GM21528 (cell line): ENCODE measurements at regions not wholly inside any gene's neighbourhood (a gene's known extent, or its start where the extent isn't known, plus 50 kb on each side); places are given as distances from the start of the nearest gene placed in this dataset.

Experiments used
- ATAC-seq: cut with Tn5 transposase; IDR thresholded peaks from one replicate; pipeline ENCODE4 v1.9.1; 2021; ENCODE audit warnings: mild to moderate bottlenecking, moderate library complexity; ENCODE audit not compliant: unreplicated experiment, low FRiP score

DNA sequence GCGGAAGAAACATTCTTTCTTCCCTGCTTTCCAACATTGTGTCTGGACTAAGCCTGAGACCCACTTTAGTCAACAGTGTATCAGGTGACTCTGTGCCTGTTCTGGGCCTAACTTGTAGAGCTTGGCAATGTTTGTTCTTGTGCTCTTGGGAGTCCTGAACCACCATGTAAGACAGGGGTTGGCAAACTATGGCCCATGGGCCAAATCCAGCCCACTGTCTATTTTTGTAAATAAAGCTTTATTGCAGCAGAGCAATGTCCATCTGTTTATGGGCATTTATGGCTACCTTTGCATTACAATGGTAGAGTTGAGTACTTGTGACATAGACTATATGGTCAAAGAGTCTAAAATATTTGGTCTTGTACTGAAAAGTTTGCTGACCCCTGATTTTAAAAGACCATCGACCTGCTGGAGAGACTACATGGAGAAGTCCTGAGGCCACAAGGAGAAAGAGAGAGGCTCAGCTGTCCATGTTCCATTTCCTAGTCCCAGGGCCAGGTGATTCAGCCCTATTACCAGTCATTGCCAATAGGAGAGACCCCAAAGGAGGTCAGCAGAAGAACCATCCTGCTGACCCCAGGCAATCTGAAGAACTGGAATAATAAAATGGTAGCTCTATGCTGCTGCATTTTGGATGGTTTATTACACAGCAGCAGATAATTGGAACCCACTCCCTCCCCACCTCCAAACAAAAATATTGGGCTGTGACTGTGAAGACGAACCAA lies 211.3 kb downstream of the AUH start:
- no peak for ATAC-seq

DNA sequence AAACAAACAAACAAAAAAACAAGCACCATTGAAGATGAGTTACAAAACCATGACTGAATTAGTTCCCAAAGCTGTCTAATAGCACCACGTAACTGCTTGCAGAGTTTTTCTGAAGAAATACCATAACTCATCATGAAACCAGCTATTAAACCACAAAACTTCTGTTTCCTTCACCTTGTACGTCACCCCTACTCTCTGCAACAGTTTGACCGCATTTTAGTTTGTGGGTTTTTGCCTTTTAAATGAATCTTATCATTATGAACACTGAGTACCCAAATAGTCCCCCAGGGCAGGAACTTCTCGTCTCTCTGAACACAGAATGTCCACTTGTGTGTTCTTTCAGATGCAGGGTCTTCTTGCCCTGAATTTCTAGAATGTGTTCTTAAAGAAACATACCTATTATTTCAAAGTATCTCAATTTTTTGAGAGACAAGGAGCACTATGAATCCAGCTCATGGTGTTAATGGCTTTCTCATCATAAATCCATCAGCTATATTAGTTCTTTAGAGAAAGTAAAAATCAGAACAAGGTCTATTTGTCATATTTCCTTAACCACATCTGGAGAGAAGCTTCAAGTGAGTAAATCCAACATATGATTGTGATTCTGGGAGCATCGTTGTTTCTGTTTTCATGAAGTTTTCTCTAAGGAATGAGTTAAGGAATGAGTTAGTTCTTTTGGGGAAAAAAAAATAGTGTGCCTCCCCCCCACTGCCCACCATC lies 210.6 kb downstream of the AUH start:
- ATAC-seq: peak; percentile 84

DNA sequence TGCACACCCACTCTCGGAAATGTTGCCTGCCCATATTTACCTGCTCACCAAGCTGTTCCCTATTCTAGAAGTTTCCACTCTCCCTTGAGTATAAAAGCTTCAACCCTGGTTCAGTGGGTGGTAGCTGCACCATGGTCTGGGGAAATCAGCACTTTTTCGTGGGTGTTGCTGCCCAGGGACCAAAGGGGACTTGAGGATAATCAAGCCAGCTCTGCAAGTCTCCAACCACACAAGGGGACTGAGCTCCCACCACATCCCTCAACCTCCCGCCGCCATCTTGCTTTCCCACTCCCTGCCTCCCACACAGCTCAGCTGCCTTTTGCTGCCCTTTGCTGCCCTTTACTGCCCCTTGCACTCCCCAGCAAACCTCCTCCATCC lies 210.0 kb downstream of the AUH start:
- ATAC-seq: no peak

DNA sequence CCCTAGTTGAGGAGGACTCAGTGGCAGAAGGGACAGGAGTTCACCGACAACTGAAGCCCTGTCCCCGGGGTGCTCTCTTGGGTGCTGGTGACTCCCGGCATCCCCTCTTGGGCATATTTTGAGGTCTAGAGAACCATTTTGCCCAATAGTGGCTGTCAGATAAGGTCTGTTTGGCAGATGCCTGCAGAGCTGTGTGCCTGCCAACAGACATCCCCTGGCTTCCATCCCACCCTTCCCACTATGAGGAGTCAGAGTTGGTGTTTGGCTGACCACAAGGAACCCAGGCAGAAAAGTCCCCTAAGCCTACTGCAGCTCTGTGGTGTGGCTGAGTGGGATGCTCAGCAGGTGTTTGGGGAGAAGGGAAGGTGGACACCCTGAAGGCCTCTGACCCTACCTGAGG lies 207.0 kb downstream of the AUH start:
- no peak for ATAC-seq

DNA sequence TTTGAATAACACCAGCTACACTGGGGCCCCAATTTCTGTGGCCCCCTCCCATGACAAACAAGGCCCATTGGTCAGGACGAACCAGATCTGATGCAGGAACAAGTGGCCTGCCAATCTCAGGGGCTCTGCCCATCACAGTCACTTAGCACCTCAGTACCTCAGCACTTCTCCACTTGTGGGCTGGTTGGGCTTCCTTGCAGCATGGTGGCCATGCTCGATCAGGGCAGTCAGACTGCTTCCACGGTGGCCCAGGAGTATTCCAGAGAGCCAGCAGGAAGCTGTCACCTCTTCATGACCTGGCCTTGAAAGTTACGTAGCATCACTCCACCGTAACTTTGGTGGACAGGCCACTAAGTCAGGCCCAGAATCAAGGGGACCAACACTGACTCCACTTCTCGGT lies 206.5 kb downstream of the AUH start:
- ATAC-seq: no peak

DNA sequence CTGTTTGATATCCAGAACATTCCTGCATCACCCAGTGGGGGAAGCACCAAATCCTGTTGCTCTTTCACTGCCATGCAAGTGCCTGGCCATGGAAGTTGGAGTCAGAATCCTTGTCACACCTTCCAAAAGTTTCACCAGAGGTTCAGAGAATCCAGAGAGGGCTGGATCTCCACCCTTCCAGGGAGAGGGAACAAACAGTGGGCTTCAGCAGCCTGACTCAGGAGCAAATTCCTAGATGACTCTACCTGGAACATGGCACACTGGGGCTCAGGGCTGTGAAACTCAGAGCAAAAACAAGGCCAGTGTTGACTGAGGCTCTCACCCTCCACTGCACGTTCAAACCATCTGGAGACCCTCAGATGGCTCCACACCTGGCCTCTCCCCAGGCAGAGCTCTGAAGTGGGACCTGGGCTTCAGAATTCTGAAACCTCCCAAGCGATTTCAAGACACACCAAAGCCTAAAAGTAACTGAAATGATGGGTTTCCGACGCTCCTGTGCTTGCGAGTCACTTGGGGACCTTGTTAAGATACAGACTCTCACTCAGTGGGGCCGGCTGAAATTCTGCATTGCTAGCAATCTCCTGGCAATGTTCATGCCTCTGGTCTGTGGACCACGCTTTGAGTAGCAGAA lies 205.9 kb downstream of the AUH start:
- ATAC-seq: no peak

DNA sequence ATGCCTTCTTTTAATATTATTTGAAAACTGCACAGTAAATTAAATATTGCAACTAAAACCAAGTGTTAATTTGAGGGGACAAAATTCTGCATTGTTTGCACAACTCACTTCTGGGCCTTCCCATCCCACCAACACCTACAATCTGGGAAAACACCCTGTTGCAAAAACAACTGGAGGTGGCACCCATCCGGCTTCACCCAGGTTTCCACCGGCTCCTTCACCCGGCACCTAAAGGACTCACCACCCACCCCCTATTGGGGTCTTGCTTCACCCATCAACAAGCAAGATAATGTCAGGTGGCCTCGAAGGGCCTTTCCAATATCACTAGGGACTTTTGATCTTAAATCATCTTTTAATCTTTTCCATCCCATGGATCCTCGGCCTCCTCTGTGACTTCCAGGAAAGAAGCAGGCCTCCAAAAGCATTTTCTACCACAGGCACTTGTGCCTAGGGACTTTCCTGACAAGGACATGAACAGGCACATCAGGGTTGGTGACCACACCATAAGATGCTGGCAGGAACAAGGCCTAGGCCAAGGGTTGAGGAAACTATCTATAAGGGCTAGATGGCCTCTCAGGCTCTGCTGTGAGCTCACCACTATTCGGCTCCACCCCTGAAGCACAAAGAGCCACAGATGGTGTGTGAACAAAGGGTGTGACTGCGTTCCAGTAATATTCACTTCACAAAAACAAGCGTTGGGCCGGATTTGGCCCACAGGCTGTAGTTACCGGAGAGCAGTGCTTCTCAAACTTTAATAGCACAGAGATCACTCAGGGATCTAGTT lies 205.1 kb downstream of the AUH start:
- no peak for ATAC-seq

DNA sequence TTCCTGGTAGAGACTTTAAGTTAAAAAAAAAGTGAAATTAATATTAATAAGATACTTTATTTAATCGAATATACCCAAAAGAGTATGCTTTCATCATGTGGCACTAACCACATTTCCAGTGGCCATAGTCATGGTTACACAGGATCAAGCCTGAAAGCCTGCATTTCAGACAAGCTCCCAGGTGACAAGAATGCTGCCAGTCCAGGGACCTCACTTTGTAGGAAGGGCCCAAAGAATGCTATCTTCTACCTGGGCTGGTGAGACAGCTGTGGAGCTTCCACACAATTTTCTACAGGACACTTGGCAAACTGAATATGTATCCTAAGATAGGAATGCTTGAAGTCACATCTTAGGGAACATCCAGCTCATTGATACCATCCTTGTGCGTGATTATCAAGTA lies 203.8 kb downstream of the AUH start:
- ATAC-seq: no peak

DNA sequence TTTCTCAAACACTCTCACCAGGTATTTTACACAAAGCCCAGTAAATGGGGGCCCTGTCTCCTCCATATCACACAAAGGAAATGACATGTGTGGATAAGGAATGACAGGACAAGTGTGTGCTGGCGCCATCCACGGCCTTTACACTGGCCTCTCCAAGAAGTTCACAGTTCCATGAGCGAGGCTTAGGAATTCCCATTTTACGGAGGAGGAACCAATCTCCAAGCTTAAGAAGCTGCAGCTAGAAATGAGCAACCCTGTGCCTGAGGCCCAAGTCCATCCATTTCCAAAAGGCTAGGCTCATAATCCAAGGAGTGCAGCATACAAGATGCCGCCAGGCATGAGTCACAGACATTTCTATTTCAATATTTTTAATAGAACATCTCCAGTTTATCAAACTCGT lies 203.4 kb downstream of the AUH start:
- ATAC-seq: no peak

DNA sequence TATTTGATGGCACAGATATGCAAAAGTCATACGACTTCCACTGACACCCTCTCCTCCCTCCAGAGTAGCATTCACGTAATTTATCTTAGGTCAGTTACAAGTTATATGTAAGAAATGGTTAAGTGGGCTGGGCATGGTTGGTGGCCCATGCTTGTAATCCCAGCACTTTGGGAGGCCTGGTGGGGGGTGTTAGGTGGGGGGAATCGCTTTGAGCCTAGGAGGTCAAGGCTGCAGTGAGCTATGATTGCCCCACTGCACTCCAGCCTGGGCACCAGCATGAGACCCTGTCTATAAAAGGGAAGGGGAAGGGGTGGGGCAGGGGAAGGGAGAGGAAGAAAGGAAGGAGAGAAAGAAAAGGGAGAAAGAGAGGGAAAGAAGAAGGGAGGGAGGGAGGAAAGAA lies 202.8 kb downstream of the AUH start:
- ATAC-seq: no peak

DNA sequence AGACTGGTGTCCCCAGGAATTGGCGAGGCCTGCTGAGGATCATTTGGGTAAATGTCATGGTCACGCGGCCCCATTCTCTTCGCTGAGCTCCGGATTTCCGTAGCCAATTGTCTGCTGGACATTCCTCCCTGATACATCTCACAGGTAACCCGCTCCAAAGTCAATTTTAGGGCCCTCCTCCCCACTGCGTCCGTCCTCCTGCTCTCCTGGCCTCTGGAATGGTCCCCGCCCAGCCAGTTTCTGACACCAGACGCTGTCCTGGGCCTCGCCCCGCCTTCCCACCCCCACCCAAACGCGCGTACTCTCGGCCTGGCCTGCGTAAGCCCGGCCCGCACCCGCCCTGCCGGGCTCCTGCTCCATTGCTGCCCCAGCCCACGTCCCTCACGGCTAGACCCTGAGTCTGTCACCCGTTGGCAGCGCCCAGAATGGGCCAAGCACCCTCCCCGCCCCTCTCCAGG lies 202.0 kb downstream of the AUH start:
- no peak for ATAC-seq

DNA sequence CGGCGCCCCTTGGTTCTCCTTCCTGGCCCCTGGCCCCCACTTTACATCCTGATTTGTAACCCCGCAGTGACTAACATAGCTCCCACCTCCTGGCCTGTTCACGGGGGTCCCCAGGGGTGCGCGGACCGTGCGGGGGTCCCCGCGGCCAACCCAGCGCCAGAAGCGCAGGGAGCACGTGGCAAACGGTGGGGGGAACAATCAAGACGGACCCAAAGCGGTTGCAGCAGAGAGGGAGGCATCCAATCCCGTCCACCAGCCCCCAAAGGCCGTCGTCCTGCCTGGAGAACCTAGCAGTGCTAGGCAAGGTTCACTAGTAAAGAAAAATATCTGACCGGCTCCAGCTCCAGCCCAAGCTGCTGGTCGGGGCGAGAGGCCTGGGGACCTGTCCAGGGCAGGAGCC lies 201.5 kb downstream of the AUH start:
- no peak for ATAC-seq

DNA sequence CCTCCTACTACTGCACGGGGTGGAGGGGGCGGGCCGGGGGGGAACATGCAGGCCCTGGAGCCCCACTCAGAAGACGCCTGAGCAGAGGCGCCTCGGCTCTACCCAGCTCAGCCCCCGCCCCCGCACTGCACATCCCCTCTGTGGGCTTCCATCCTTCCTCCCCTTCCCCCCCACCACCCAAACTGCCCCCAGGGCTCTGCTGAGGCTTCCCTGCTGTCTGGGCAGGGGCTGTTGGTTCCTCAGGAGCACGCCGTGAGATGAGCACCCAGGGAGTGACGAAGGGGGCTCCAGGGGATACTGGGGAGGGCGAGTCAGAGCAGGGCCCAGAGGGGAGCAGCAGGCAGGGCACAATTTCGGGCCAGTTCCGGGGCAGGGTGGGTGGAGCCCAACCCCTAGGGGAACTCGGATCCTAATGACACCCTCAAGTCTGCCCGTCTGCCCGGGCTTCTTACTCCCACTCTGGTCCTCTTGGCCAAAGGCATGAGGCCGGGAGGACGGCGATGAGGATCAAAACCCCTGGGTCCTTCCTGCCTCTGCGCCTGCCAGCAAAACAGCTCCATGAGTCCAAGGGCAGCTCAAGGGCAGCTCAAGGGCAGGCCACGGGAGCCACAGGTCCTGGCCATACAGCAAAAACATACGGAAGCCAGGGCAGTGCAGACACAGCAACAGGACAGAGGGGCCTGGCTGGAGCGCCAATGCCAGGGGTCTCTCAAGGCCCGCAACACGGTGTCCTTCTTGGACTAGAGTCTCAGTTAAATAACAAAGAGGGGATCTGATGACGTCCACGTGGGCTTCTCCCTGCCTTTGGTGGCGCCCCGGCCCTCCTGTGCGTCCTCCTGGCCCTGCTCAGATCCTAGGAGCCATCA lies 200.9 kb downstream of the AUH start:
- no peak for ATAC-seq

DNA sequence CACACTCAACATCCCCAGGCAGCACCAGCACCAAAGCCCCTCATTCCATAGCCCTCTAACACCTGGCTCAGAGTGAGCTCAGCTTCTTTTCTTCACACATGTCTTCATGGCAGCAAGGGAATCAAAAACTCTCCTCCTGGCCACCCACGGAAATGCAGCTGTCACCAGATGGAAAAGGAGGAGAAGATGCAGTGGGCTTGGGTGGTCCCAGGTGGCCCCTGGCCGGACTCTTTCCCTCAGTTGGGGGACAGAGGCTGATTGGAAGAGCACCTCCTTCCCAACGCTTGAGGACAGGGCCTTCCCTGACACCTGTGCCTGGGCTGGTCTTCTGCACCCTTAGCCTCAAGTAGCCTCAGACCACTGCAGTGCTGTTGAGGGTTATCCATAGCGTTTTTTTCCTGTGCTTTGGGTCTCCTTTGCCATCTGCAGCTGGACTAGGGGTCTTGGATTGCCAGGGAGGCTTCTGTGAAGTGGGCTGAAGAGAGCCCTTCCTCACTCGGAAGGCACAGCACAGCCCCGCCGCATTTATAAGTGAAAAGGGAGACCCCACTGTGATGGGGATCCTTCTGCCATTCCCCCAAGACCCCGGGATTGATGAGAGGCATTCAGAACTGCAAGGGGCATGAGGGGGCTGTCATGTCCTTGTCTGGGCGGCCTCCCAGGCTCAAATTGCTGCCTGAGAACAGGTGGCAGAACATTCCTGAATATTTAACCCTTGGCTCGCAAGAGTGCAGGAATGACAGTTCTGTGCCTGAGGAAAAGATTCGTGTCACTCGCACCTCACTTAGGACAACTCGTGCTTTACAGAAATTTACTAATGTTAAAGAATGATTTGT lies 200.0 kb downstream of the AUH start:
- no peak for ATAC-seq

DNA sequence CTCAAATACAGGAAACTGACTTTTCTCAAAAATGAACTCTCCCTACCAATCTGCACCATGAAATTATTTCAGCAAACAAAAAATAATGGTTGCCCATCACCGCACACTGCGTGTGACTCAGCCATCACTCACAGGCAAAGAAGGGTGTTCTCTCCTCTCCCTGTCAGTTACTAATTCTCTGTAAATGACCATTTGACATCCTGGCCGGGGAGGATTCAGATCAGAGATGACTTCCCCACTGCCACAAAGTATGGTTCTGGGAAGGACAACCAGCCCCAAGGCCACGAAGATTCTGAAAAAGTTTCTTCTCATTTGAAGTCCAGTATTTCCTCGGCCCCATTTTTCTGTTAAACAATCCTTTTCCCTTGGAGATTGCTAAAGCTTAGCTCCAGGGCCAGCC lies 199.4 kb downstream of the AUH start:
- ATAC-seq: no peak

DNA sequence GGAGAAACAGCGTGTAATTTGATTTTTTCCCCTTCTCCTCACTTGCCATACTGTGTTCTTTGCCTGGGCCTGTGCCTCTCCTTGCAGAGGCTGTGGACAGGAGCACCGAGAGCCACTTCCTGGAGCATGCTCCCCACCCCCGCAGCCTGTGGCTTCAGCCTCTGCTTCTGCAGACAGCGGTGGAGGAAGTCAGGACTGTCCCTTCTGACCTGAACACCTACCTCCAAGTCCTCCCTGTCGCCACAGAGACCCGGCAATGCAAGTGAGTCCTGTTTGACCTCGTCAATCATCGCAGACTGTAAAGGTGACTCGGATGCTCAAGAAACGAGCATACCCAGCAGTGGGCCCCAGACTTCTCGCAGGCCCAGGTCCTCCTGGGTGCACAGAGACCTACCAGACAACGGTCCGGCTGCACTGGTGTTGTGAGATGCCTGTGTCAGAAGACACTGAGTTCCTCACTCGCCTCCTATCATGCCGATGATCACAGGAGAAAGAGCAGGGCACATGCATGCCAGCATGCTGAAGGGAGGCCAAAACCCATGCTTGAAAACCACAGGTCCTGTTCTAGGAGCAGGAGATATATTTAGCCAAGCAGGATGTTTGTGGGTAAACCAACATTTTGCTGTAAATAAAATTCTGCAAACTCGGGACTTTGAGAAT lies 198.8 kb downstream of the AUH start:
- ATAC-seq: peak; percentile 68

DNA sequence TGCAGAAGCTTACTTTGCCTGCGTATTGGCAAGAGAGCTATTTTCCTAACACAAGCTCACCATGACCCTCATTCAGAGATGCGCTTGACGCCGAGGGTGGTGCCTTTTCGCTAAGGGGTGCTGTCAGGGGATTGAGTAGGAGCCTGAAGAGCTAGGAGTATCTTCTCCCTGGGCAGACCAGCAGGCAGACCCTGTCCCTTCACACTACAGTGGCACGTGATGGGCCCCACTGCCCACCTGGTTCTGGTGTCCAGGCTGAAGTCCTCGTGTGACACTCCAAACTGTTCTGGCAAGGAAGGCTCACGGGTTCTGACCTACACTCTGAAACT lies 198.3 kb downstream of the AUH start:
- ATAC-seq: no peak

DNA sequence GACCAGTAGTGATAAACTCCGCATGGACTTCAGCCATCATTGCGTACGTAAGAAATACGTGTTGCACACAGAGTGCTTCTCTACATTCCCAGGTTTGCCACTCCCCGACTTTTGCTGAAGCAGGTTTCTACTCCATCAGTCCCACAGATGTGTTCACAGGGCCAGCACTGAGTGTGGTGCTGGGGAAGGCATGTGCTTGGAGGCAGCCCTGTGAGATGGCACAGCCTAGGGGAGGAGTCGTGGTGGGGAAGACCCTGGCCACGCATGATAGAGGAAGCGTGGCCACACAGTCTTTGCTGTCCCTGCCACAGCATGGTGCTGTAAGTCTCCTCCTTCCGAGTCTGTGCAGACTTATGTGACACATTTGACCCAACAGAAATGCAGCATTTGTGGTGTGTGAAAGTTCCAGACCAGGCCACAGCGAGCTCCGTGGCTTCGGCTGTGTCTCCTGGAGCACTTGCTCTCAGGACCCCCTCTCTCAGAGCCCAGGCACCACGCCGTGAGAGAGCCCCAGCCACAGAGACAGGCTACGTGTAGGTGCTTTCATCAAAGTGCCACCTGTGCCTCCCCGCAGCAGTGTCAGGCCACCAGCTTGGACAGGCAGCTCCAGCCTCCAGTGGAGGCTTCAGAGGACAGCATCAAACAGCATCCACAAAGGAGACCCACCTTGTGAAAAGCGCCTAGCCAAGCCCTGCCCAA lies 197.8 kb downstream of the AUH start:
- peak; percentile 44 for ATAC-seq
